H1 (cell line): ENCODE measurements at regions not wholly inside any gene's neighbourhood (a gene's known extent, or its start where the extent isn't known, plus 50 kb on each side); places are given as distances from the start of the nearest gene placed in this dataset.

Experiments used
- CTCF ChIA-PET: fragments of 300-600 bp; sonication (Branson Sonifier 250); formaldehyde crosslinking; loops from one replicate; lab custom pipeline; 2021; ENCODE audit not compliant: partially characterized antibody; lab: Charles Lee
- POLR2A ChIA-PET: fragments of 300-600 bp; sonication (Branson Sonifier 250); formaldehyde crosslinking; loops from one replicate; lab custom pipeline; 2021; ENCODE audit warnings: inconsistent platforms; ENCODE audit not compliant: partially characterized antibody; lab: Charles Lee
- DNase-seq, 2 experiments: peaks; one replicate each; pipeline versions ENCODE4 v3.0.0 to v3.0.0-alpha.2; 2010 to 2022; ENCODE audit warnings: low spot score in 2 of 2, low read depth in 1 of 2, mixed read lengths in 1 of 2
- FAIRE-seq: peaks from 2 replicates; lab custom pipeline; 2011; peaks lifted over from hg19 to GRCh38; lab: Jason Lieb, UNC
- H2AFZ ChIP-seq: 2 replicates; pipeline ENCODE4 v1.8.1; 2012; ENCODE audit warnings: low read length, inconsistent platforms
- H2AK5ac ChIP-seq: 2 replicates; pipeline ENCODE4 v1.6.1; 2013; ENCODE audit warnings: low read depth, low read length
- H2BK120ac ChIP-seq: replicated peaks from 2 replicates; pipeline ENCODE3; 2013; ENCODE audit warnings: low read depth, low read length, inconsistent platforms
- H2BK12ac ChIP-seq: 2 replicates; pipeline ENCODE4 v1.6.1; 2013; ENCODE audit warnings: low read depth, low read length
- H2BK15ac ChIP-seq: 2 replicates; pipeline ENCODE4 v1.6.1; 2013; ENCODE audit warnings: low read length
- H2BK20ac ChIP-seq: 2 replicates; pipeline ENCODE4 v1.6.1; 2013; ENCODE audit warnings: low read length
- H2BK5ac ChIP-seq: 2 replicates; pipeline ENCODE4 v1.6.1; 2013; ENCODE audit warnings: low read depth, low read length
- H3K14ac ChIP-seq: 2 replicates; pipeline ENCODE4 v1.6.1; 2013; ENCODE audit warnings: inconsistent platforms; ENCODE audit not compliant: insufficient read length
- H3K18ac ChIP-seq: 2 replicates; pipeline ENCODE4 v1.6.1; 2013; ENCODE audit warnings: low read length; ENCODE audit errors: extremely low read depth
- H3K23ac ChIP-seq: 2 replicates; pipeline ENCODE4 v1.6.1; 2013; ENCODE audit warnings: inconsistent platforms; ENCODE audit not compliant: insufficient read length
- H3K23me2 ChIP-seq: 2 replicates; pipeline ENCODE4 v1.6.1; 2013; ENCODE audit warnings: low read depth, low read length
- H3K27ac ChIP-seq: 2 replicates; pipeline ENCODE4 v1.6.1; 2011; ENCODE audit warnings: low read depth, low read length, inconsistent platforms
- H3K27me3 ChIP-seq, 4 experiments: replicated peaks in 1 of 4; 1 replicate in 1 of 4; 2 replicates in 3 of 4; pipeline versions ENCODE4 v1.6.1 to v1.8.1; 2011 to 2013; ENCODE audit warnings: low read length in 3 of 4, mild to moderate bottlenecking in 3 of 4, inconsistent platforms in 2 of 4, mixed read lengths in 2 of 4, moderate library complexity in 1 of 4; ENCODE audit not compliant: control insufficient read depth in 3 of 4, insufficient read depth in 3 of 4; ENCODE audit errors: extremely low read depth in 1 of 4
- H3K36me3 ChIP-seq, 4 experiments: 2 replicates each; pipeline versions ENCODE4 v1.6.1 to v1.8.1; 2011 to 2013; ENCODE audit warnings: mild to moderate bottlenecking in 4 of 4, low read length in 3 of 4, moderate library complexity in 2 of 4, control low read depth in 1 of 4, inconsistent platforms in 1 of 4; ENCODE audit not compliant: insufficient read depth in 4 of 4, control insufficient read depth in 2 of 4
- H3K4ac ChIP-seq: replicated peaks from 2 replicates; pipeline ENCODE3; 2013; ENCODE audit warnings: low read length, low read depth, mixed read lengths, inconsistent platforms; ENCODE audit not compliant: insufficient read length
- H3K4me1 ChIP-seq, 4 experiments: replicated peaks in 1 of 4; 1 replicate in 1 of 4; 2 replicates in 3 of 4; pipeline versions ENCODE4 v1.6.1 to v1.8.1; 2011 to 2013; ENCODE audit warnings: low read length in 3 of 4, inconsistent platforms in 2 of 4, mixed read lengths in 1 of 4; ENCODE audit not compliant: insufficient read depth in 4 of 4, control insufficient read depth in 3 of 4
- H3K4me2 ChIP-seq, 2 experiments: 2 replicates each; pipeline versions ENCODE4 v1.6.1 to v1.8.1; 2011 to 2013; ENCODE audit warnings: low read depth in 2 of 2, low read length in 2 of 2, control low read depth in 1 of 2, inconsistent platforms in 1 of 2, mild to moderate bottlenecking in 1 of 2; ENCODE audit not compliant: insufficient read depth in 1 of 2
- H3K4me3 ChIP-seq, 4 experiments: fragments of 200-600, 300-600 bp in 1 of 4; sonication (generic), shearing (Covaris generic), sonication (Bioruptor Twin) in 1 of 4; 2 replicates each; pipeline versions ENCODE4 v1.5.1 to v1.8.1; 2011 to 2016; ENCODE audit warnings: low read length in 4 of 4, low read depth in 3 of 4, control low read depth in 2 of 4, inconsistent platforms in 2 of 4, mild to moderate bottlenecking in 2 of 4, mixed read lengths in 1 of 4, moderate library complexity in 1 of 4; ENCODE audit not compliant: insufficient read depth in 2 of 4; ENCODE audit errors: extremely low read depth in 1 of 4
- H3K56ac ChIP-seq: replicated peaks from 2 replicates; pipeline ENCODE3; 2013; ENCODE audit warnings: low read depth, mild to moderate bottlenecking, mixed read lengths, low read length, inconsistent platforms; ENCODE audit not compliant: insufficient read length
- H3K79me1 ChIP-seq: 2 replicates; pipeline ENCODE4 v1.6.1; 2013; ENCODE audit warnings: low read depth, low read length, control low read depth
- H3K79me2 ChIP-seq, 2 experiments: 2 replicates each; pipeline versions ENCODE4 v1.6.1 to v1.8.1; 2012 to 2013; ENCODE audit warnings: low read length in 2 of 2, mild to moderate bottlenecking in 2 of 2, inconsistent platforms in 1 of 2; ENCODE audit not compliant: insufficient read depth in 2 of 2, control insufficient read depth in 1 of 2
- H3K9ac ChIP-seq, 4 experiments: replicated peaks in 1 of 4; 1 replicate in 1 of 4; 2 replicates in 3 of 4; pipeline versions ENCODE4 v1.6.1 to v1.8.1; 2011 to 2013; ENCODE audit warnings: low read depth in 3 of 4, low read length in 3 of 4, control low read depth in 2 of 4, mild to moderate bottlenecking in 2 of 4, moderate library complexity in 2 of 4, inconsistent platforms in 1 of 4; ENCODE audit errors: extremely low read depth in 1 of 4
- H3K9me3 ChIP-seq, 2 experiments: 2 replicates each; pipeline versions ENCODE4 v1.6.1 to v1.8.1; 2012 to 2013; ENCODE audit warnings: mild to moderate bottlenecking in 2 of 2, moderate library complexity in 2 of 2, control low read depth in 1 of 2, inconsistent platforms in 1 of 2, low read depth in 1 of 2, low read length in 1 of 2, mixed read lengths in 1 of 2; ENCODE audit not compliant: insufficient read depth in 2 of 2
- H4K20me1 ChIP-seq, 2 experiments: replicated peaks in 1 of 2; 2 replicates each; pipeline versions ENCODE3 to v1.8.1; 2011 to 2013; ENCODE audit warnings: inconsistent platforms in 2 of 2, low read length in 2 of 2, mild to moderate bottlenecking in 1 of 2; ENCODE audit not compliant: insufficient read depth in 2 of 2, control insufficient read depth in 1 of 2
- H4K5ac ChIP-seq: 2 replicates; pipeline ENCODE4 v1.6.1; 2013; ENCODE audit warnings: low read length, low read depth, mixed read lengths, inconsistent platforms; ENCODE audit not compliant: insufficient read length
- H4K8ac ChIP-seq: 2 replicates; pipeline ENCODE4 v1.8.0; 2013; ENCODE audit warnings: mild to moderate bottlenecking, moderate library complexity, low read length, inconsistent platforms; ENCODE audit not compliant: insufficient read depth; ENCODE audit errors: extremely low read depth
- H4K91ac ChIP-seq: replicated peaks from 2 replicates; pipeline ENCODE3; 2013; ENCODE audit warnings: low read length, mixed read lengths, inconsistent platforms; ENCODE audit not compliant: insufficient read length
- CHD2 ChIP-seq: IDR thresholded peaks from 2 replicates; pipeline ENCODE4 v1.6.1; 2012; ENCODE audit warnings: low read length, improper control_type of control experiment
- CREB1 ChIP-seq: IDR thresholded peaks from 2 replicates; pipeline ENCODE4 v1.6.1; 2012; ENCODE audit warnings: inconsistent platforms
- EGR1 ChIP-seq: IDR thresholded peaks from 2 replicates; pipeline ENCODE4 v1.6.1; 2011; ENCODE audit warnings: low read depth, low read length, borderline replicate concordance
- EP300 ChIP-seq, 2 experiments: IDR thresholded peaks; 1 replicate in 1 of 2; 2 replicates in 1 of 2; pipeline ENCODE4 v1.6.1; 2011 to 2012; ENCODE audit warnings: low read depth in 2 of 2, low read length in 2 of 2, mild to moderate bottlenecking in 2 of 2, borderline replicate concordance in 1 of 2, inconsistent platforms in 1 of 2, moderate library complexity in 1 of 2
- EZH2 ChIP-seq: fragments of 200-600 bp; sonication (generic); IDR thresholded peaks from 2 replicates; pipeline ENCODE4 v1.7.1; 2012; ENCODE audit warnings: low read depth, mild to moderate bottlenecking, moderate library complexity, low read length, inconsistent platforms; ENCODE audit not compliant: severe bottlenecking
- GABPA ChIP-seq: IDR thresholded peaks from 2 replicates; pipeline ENCODE4 v1.6.1; 2011; ENCODE audit warnings: mild to moderate bottlenecking, low read length, moderate library complexity, borderline replicate concordance; ENCODE audit not compliant: insufficient read depth
- PHF8 ChIP-seq: fragments of 200-600 bp; sonication (generic); conservative IDR thresholded peaks from 2 replicates; pipeline ENCODE4 v1.7.1; 2012; ENCODE audit warnings: low read depth, mild to moderate bottlenecking, inconsistent platforms, low read length, moderate library complexity
- POLR2AphosphoS5 ChIP-seq: IDR thresholded peaks from 2 replicates; pipeline ENCODE4 v1.6.1; 2011; ENCODE audit warnings: low read depth, low read length
- RAD21 ChIP-seq, 2 experiments: IDR thresholded peaks in 1 of 2; conservative IDR thresholded peaks in 1 of 2; 2 replicates each; pipeline ENCODE4 v1.6.1; 2011; ENCODE audit warnings: low read depth in 2 of 2, low read length in 2 of 2, improper control_type of control experiment in 1 of 2, inconsistent platforms in 1 of 2, mild to moderate bottlenecking in 1 of 2, moderate library complexity in 1 of 2
- RBBP5 ChIP-seq: IDR thresholded peaks from 2 replicates; pipeline ENCODE4 v1.7.1; 2012; ENCODE audit warnings: low read depth, mild to moderate bottlenecking, inconsistent platforms, low read length, moderate library complexity, borderline replicate concordance
- SIX5 ChIP-seq: IDR thresholded peaks from 2 replicates; pipeline ENCODE4 v1.6.1; 2011; ENCODE audit warnings: mild to moderate bottlenecking, low read depth, low read length
- SP1 ChIP-seq: IDR thresholded peaks from 2 replicates; pipeline ENCODE4 v1.6.1; 2011; ENCODE audit warnings: low read depth, low read length
- SRF ChIP-seq: IDR thresholded peaks from 2 replicates; pipeline ENCODE4 v1.6.1; 2011; ENCODE audit warnings: mild to moderate bottlenecking, low read depth, low read length, moderate library complexity
- TCF12 ChIP-seq: IDR thresholded peaks from 2 replicates; pipeline ENCODE4 v1.6.1; 2011; ENCODE audit warnings: low read depth, mild to moderate bottlenecking, low read length
- TEAD4 ChIP-seq: IDR thresholded peaks from 2 replicates; pipeline ENCODE4 v1.6.1; 2012; ENCODE audit warnings: low read depth, low read length, inconsistent platforms, mixed read lengths
- WGBS, 2 experiments: shearing (Covaris generic) in 1 of 2; methylation state at CpG; one replicate each; pipeline versions ENCODE4 v1.1.6 to v1.1.7; 2013 to 2015; ENCODE audit warnings: low lambda C conversion rate in 2 of 2, mixed read lengths in 2 of 2, inconsistent platforms in 1 of 2, low coverage in 1 of 2, missing lambda C conversion rate in 1 of 2; ENCODE audit not compliant: insufficient replicate concordance in 2 of 2, insufficient coverage in 1 of 2, insufficient read length in 1 of 2; ENCODE audit errors: extremely low coverage in 1 of 2, missing lambda C conversion rate in 1 of 2; 5-methylcytosine and 5-hydroxymethylcytosine counted together

- no peak overlapping the region for H2AK5ac ChIP-seq
- H4K91ac ChIP-seq: no peak overlapping the region
- H2BK12ac ChIP-seq: no peak overlapping the region
- H3K4ac ChIP-seq: no peak overlapping the region
- no peak overlapping the region for H3K23ac ChIP-seq
- H3K79me1 ChIP-seq: no peaks in the 10 kb centered on the region
- H3K4me2 ChIP-seq: no peak overlapping the region
- no peak for DNase-seq
- ChIA-PET POLR2A (no interaction called here), CTCF (interaction anchor here (1.0 kb wide), 2 partner anchors 9 to 11 kb away, joined by 3 to 4 read pairs; no protein-coding TSS in a partner anchor)
- FAIRE-seq: no peak
- H3K9ac ChIP-seq: no peak overlapping the region
- H4K20me1 ChIP-seq: no peaks in the 10 kb centered on the region
- no peaks in the 10 kb centered on the region for H3K79me2 ChIP-seq
- H2BK20ac ChIP-seq: no peak overlapping the region
- H4K5ac ChIP-seq: no peak overlapping the region
- H3K36me3 ChIP-seq: no peaks in the 10 kb centered on the region
- H3K27me3 ChIP-seq: no peaks in the 10 kb centered on the region
- H2BK15ac ChIP-seq: no peak overlapping the region
- H3K9me3 ChIP-seq: no peaks in the 10 kb centered on the region
- H2BK5ac ChIP-seq: no peak overlapping the region
- no peak overlapping the region for H3K4me3 ChIP-seq
- H2AFZ ChIP-seq: no peak overlapping the region
- H3K4me1 ChIP-seq: no peaks in the 10 kb centered on the region; a peak in 2 of 7 replicates
- no peak overlapping the region for H3K56ac ChIP-seq
- 76% methylated on average over 1 of the region's 1 CpG; no CpG with 5 or more reads in 1 of the 2 experiments for WGBS, 2 experiments
- no peak overlapping the region for H4K8ac ChIP-seq
- no peak overlapping the region for H3K27ac ChIP-seq
- H2BK120ac ChIP-seq: no peak overlapping the region
- no peak overlapping the region for H3K14ac ChIP-seq
- no peak overlapping the region for H3K18ac ChIP-seq
- no peaks in the 10 kb centered on the region; the same call in 1 of the 2 replicates for H3K23me2 ChIP-seq
- no peak for TF ChIP-seq RBBP5
- no peak for TF ChIP-seq TEAD4
- TF ChIP-seq RAD21 (IDR thresholded peaks at IDR 0.05 in 1 of 2, conservative IDR thresholded peaks at IDR 0.05 in 1 of 2; ENCODE audit: low read depth in 2 of 2, low read length in 2 of 2): no peak
- TF ChIP-seq SP1: no peak
- TF ChIP-seq CREB1: no peak
- TF ChIP-seq SRF: no peak
- no peak for TF ChIP-seq TCF12
- no peak for TF ChIP-seq POLR2AphosphoS5
- TF ChIP-seq CHD2: no peak
- TF ChIP-seq PHF8: no peak
- TF ChIP-seq EZH2: no peak
- no peak for TF ChIP-seq GABPA
- TF ChIP-seq EGR1: no peak
- TF ChIP-seq SIX5: no peak
- TF ChIP-seq EP300 (IDR thresholded peaks at IDR 0.05; ENCODE audit: borderline replicate concordance in 1 of 2, low read depth in 2 of 2, low read length in 2 of 2): no peak
Measured at GRCh38 chr10:64109926-64110495, 588.8 kb downstream of the REEP3 start.
